RWPE1 (cell line): ENCODE measurements at regions not wholly inside any gene's neighbourhood (a gene's known extent, or its start where the extent isn't known, plus 50 kb on each side); places are given as distances from the start of the nearest gene placed in this dataset.

Experiments used
- CTCF ChIA-PET: fragments of 350-600 bp; sonication (Branson Sonifier 250); formaldehyde crosslinking; extraction: SDS; loops from one replicate; lab custom pipeline; 2021; lab: Yijun Ruan, JAX
- POLR2A ChIA-PET: fragments of 400-600 bp; formaldehyde crosslinking; extraction: SDS; loops from one replicate; lab custom pipeline; 2020; ENCODE audit warnings: antibody characterized with exemption; ENCODE audit not compliant: low non-redundant PET; lab: Yijun Ruan, JAX
- DNase-seq: peaks from one replicate; pipeline ENCODE4 v3.0.0; 2012; ENCODE audit warnings: low spot score
- H3K27ac ChIP-seq: fragments of 450-650 bp; 2 replicates; pipeline ENCODE4 v1.5.1; 2017
- CTCF ChIP-seq: fragments of 450-650 bp; conservative IDR thresholded peaks from 2 replicates; pipeline ENCODE4 v1.5.1; 2017; ENCODE audit warnings: low read depth, mild to moderate bottlenecking

GRCh38 chr14:98906123-98906995 lies 365.6 kb downstream of the BCL11B start:
- ChIA-PET POLR2A (no interaction called here), CTCF (no interaction called here)
- peak overlapping the region; percentile 98 for H3K27ac ChIP-seq
- TF ChIP-seq CTCF: no peak
- peak; percentile 93 for DNase-seq

GRCh38 chr14:98907271-98907670 lies 364.7 kb downstream of the BCL11B start:
- peak overlapping the region; percentile 98 for H3K27ac ChIP-seq
- ChIA-PET POLR2A (interaction anchor here (0.6 kb wide), 1 partner anchor 360 kb away, joined by 4 read pairs; no protein-coding TSS in a partner anchor), CTCF (no interaction called here)
- no peak for DNase-seq
- TF ChIP-seq CTCF: no peak

GRCh38 chr14:98908050-98908449 lies 363.9 kb downstream of the BCL11B start:
- no peak for DNase-seq
- POLR2A ChIA-PET: interaction anchor here (0.6 kb wide), 1 partner anchor 359 kb away, joined by 4 read pairs; no protein-coding TSS in a partner anchor
- peak overlapping the region; percentile 98 for H3K27ac ChIP-seq
- TF ChIP-seq CTCF: no peak
- CTCF ChIA-PET: interaction anchor here (0.6 kb wide), 1 partner anchor 589 kb away, joined by 3 read pairs; no protein-coding TSS in a partner anchor

GRCh38 chr14:98909251-98909944 lies 362.6 kb downstream of the BCL11B start:
- peak; percentile 63 for DNase-seq
- peak overlapping the region; percentile 98 for H3K27ac ChIP-seq
- CTCF ChIA-PET: no interaction called here
- POLR2A ChIA-PET: no interaction called here
- TF ChIP-seq CTCF: no peak

GRCh38 chr14:98910061-98910460 lies 361.9 kb downstream of the BCL11B start:
- ChIA-PET CTCF (no interaction called here), POLR2A (no interaction called here)
- H3K27ac ChIP-seq: no peak overlapping the region
- no peak for DNase-seq
- no peak for TF ChIP-seq CTCF

GRCh38 chr14:98912655-98913054 lies 359.3 kb downstream of the BCL11B start:
- no peak for TF ChIP-seq CTCF
- DNase-seq: no peak
- CTCF ChIA-PET: interaction anchor here (0.6 kb wide), 2 partner anchors 9 to 1390 kb away, joined by 4 to 7 read pairs; no protein-coding TSS in a partner anchor
- POLR2A ChIA-PET: no interaction called here
- no peak overlapping the region for H3K27ac ChIP-seq
